Liver (tissue), 3 donors: ENCODE measurements at regions not wholly inside any gene's neighbourhood (a gene's known extent, or its start where the extent isn't known, plus 50 kb on each side); places are given as distances from the start of the nearest gene placed in this dataset.

Experiments used
- CTCF ChIP-seq: fragments of 150-350 bp; IDR thresholded peaks from 2 replicates; pipeline ENCODE4 v1.5.1; 2017; ENCODE audit warnings: improper control_type of control experiment, low read depth, low read length; ENCODE audit not compliant: missing input control
- EGR1 ChIP-seq, 2 donors: IDR thresholded peaks; 2 replicates each; pipeline ENCODE4 v1.6.1; 2016 to 2018; ENCODE audit warnings: antibody characterized with exemption in 2 of 2, low read depth in 2 of 2
- GABPA ChIP-seq, 2 donors: IDR thresholded peaks in 1 of 2; conservative IDR thresholded peaks in 1 of 2; 2 replicates each; pipeline ENCODE4 v1.6.1; 2016; ENCODE audit warnings: antibody characterized with exemption in 2 of 2, mild to moderate bottlenecking in 1 of 2, moderate library complexity in 1 of 2
- JUND ChIP-seq, 2 donors: IDR thresholded peaks; 2 replicates each; pipeline ENCODE4 v1.6.1; 2016; ENCODE audit warnings: antibody characterized with exemption in 2 of 2
- MAX ChIP-seq: IDR thresholded peaks from 2 replicates; pipeline ENCODE4 v1.6.1; 2016; ENCODE audit warnings: antibody characterized with exemption
- TAF1 ChIP-seq: conservative IDR thresholded peaks from 2 replicates; pipeline ENCODE4 v1.6.1; 2016; ENCODE audit warnings: antibody characterized with exemption, mild to moderate bottlenecking
- donor health status: healthy.
- donor health status: healthy.

GRCh38 chr16:6634151-6634550, 698.5 kb upstream of the RBFOX1 start:
- TF ChIP-seq CTCF (no peak), JUND (IDR thresholded peaks at IDR 0.05) (no peak), EGR1 (IDR thresholded peaks at IDR 0.05; ENCODE audit: low read depth in 2 of 2) (no peak), MAX (no peak), GABPA (IDR thresholded peaks at IDR 0.05 in 1 of 2, conservative IDR thresholded peaks at IDR 0.05 in 1 of 2) (no peak), TAF1 (no peak)
